Fibroblast of pulmonary artery (primary cell): ENCODE measurements at regions not wholly inside any gene's neighbourhood (a gene's known extent, or its start where the extent isn't known, plus 50 kb on each side); places are given as distances from the start of the nearest gene placed in this dataset.

Experiments
- DNase-seq: peaks from one replicate; pipeline ENCODE4 v3.0.0-alpha.2; 2010; ENCODE audit warnings: low read depth
- H3K4me3 ChIP-seq: replicated peaks from 2 replicates; pipeline ENCODE4 v1.5.1; 2011; ENCODE audit warnings: low read depth, mild to moderate bottlenecking, control low read depth, low read length, moderate library complexity
- TF ChIP-seq, protein P1 (sequence below): IDR thresholded peaks from 2 replicates; pipeline ENCODE4 v1.5.1; 2011; ENCODE audit warnings: mild to moderate bottlenecking, control low read depth, low read length, inconsistent platforms; ENCODE audit errors: missing control alignments

DNA sequence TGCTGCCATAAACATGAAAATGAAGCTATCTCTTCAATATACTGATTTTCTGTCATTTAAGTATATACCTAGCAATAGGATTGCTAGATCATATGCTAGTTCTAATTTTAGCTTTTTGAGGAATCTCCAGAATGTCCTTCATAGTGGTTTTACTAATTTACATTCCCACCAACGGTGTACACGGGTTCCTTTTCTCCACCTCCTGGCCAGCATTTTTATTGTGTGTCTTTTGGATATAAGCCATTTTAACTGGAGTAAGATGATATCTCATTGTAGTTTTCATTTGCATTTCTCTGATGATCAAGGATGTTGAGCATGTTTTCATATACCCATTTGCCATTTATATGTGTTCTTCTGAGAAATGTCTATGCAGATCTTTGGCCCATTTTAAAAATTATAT, 446.5 kb downstream of the GABRG2 start:
- no peak overlapping the region for H3K4me3 ChIP-seq
- no peak for DNase-seq
- TF ChIP-seq, protein P1, sequence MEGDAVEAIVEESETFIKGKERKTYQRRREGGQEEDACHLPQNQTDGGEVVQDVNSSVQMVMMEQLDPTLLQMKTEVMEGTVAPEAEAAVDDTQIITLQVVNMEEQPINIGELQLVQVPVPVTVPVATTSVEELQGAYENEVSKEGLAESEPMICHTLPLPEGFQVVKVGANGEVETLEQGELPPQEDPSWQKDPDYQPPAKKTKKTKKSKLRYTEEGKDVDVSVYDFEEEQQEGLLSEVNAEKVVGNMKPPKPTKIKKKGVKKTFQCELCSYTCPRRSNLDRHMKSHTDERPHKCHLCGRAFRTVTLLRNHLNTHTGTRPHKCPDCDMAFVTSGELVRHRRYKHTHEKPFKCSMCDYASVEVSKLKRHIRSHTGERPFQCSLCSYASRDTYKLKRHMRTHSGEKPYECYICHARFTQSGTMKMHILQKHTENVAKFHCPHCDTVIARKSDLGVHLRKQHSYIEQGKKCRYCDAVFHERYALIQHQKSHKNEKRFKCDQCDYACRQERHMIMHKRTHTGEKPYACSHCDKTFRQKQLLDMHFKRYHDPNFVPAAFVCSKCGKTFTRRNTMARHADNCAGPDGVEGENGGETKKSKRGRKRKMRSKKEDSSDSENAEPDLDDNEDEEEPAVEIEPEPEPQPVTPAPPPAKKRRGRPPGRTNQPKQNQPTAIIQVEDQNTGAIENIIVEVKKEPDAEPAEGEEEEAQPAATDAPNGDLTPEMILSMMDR = no peak

DNA sequence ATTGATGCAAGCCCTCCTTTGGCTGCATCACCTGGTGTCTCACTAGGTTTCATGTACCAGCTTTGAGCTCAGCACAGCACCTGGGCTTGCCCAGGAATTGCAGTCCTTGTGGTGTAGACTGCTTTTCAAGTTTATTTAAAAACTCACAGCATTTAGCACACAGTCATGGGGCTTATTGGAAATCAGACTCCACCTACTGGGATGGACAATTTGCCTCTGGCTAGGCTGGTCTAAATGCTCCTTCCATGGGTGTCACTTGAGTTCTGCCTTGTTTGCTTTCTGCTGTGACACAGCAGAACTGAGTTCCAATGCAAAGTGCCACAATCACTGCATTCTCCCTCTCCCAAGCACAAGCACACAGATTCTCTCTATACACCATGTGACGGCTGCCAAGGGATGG, 453.3 kb downstream of the GABRG2 start:
- TF ChIP-seq, protein P1 = no peak
- no peak overlapping the region for H3K4me3 ChIP-seq

DNA sequence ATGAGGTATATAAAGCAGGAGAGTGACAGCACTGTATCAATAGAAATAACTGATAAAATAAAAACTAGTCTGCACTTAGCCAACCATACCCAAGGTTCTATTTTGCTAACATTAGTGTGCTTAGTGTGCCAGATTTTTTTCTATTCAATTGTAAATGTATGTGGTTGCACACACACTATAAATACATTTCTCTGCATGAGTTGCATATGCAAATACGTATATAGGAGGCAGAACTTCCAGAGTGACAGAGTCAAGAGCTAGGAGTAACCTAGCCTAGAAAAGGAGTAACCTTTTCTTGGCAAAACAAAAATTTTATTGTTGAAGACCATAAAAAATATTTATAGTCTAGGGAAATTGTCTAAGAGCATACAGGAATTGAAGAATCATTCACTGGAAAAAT, 461.6 kb downstream of the GABRG2 start:
- TF ChIP-seq, protein P1 = no peak
- H3K4me3 ChIP-seq = no peak overlapping the region
- no peak for DNase-seq

More for the DNA sequence above, 453.3 kb downstream of the GABRG2 start:
- no peak for DNase-seq

DNA sequence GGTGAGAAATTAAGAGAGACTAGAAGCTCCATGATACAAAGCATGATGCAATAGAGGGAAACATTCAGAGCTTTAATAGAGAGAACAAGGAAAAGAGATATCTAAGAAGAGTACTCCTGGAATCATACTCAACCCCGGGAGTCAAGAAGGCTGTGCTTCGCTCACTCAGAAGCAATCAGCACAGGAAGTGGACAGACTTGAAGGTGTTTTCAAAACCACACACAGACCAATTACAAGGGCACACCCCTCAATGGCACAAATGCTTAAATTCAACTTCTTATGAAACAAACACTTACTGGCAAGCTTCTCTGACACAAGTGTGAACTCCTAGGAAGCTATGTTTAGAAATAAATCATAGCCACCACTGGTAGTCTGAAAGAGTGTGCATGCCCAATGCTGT, 462.3 kb downstream of the GABRG2 start:
- H3K4me3 ChIP-seq = no peak overlapping the region
- no peak for DNase-seq
- TF ChIP-seq, protein P1 = no peak

DNA sequence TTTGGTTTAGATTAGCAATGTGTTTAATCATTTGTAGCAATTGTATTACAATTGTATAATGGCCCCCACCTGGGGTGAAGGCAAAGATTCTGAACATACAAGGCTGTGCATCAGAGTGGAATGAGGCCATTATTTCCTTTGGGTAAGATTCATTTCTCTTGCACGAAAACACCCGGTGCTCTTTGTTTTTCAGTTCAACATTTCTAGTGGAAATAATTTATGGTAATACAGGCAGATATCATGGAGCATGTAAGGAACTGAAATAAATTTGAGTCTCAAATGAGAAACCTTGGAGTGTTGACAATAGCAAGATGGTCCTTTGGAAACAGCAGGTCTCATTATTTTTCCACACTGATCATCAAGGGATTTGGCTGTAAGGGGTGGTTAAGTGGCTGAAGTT, 475.9 kb downstream of the GABRG2 start:
- no peak for DNase-seq
- no peak overlapping the region for H3K4me3 ChIP-seq
- TF ChIP-seq, protein P1 = no peak

DNA sequence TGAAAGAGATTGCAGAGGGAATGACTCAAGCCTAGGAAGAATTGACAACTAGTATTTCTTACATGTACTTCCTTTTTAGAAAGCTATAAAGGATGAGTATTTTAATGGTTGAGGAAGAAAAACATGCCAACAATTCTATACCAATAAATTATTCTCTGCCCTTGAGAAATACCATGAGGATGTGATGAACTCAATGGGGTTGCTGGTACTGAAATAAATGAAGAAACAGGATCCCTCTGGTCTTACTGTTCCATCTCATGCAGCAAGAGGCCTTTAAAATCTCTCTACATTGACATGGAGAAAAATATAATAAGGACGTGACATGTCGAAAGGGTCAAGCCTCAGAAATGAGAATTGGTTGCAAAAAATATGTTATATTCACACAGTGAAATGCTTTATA, 477.3 kb downstream of the GABRG2 start:
- TF ChIP-seq, protein P1 = no peak
- DNase-seq = no peak
- no peak overlapping the region for H3K4me3 ChIP-seq

DNA sequence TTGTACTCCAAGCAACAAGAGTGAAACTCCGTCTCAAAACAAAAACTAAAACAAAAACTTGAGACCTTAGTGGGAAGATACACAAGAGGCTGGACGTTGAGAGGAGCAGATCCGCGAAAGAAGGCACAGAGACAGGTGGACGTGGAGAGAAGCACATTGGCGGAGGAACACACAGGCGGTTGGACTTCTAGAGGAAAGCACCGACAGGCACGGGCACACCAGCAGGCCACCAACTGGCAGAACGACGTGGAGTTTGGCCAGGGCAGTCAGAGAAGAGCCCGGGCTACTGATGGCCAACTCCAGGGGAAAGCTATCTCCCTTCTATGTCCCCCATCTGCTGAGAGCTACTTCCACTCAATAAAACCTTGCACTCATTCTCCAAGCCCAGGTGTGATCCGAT, 482.7 kb downstream of the GABRG2 start:
- no peak overlapping the region for H3K4me3 ChIP-seq
- no peak for DNase-seq
- TF ChIP-seq, protein P1 = no peak
